Right cardiac atrium (tissue), 5 donors: ENCODE measurements at regions not wholly inside any gene's neighbourhood (a gene's known extent, or its start where the extent isn't known, plus 50 kb on each side); places are given as distances from the start of the nearest gene placed in this dataset.
"Not testable (repeated sequence)": the region's sequence is repeated elsewhere in the genome, so short reads cannot be mapped to it uniquely, and the experiment has no call there.

Experiments used
- ATAC-seq, 2 donors: fragments of 200-7000 bp; cut with Tn5 transposase; one replicate each; pipeline versions ENCODE4 v1.8.0 to v1.9.1; 2020; ENCODE audit warnings: moderate library complexity in 2 of 2, mild to moderate bottlenecking in 1 of 2
- DNase-seq, 3 donors: peaks; one replicate each; pipeline ENCODE4 v3.0.0-alpha.2; 2020
- H3K27ac ChIP-seq: one replicate; pipeline ENCODE4 v1.5.1; 2013; ENCODE audit warnings: mild to moderate bottlenecking, low read length, control low read depth, moderate library complexity
- H3K27me3 ChIP-seq: one replicate; pipeline ENCODE4 v1.6.1; 2013; ENCODE audit not compliant: control insufficient read depth, insufficient read depth
- H3K4me1 ChIP-seq: one replicate; pipeline ENCODE4 v1.6.1; 2013; ENCODE audit warnings: low read length; ENCODE audit not compliant: control insufficient read depth, insufficient read depth
- H3K4me3 ChIP-seq: one replicate; pipeline ENCODE4 v1.5.1; 2013; ENCODE audit warnings: low read length, control low read depth
- H3K9me3 ChIP-seq: one replicate; pipeline ENCODE4 v1.6.1; 2013; ENCODE audit warnings: low read length; ENCODE audit not compliant: control insufficient read depth
- WGBS: extraction: QIAGEN DNeasy Blood & Tissue Kit; methylation state at CpG from one replicate; pipeline ENCODE4 v1.1.7; 2013; 5-methylcytosine and 5-hydroxymethylcytosine counted together
- intact Hi-C, 4 donors: fragments of 100-400 bp; cut with DNase I; formaldehyde crosslinking; loops; one replicate each; pipeline versions ENCODE4 v1.11.0 to v1.14.0; 2022 to 2023
- donor health status: healthy with polysubstance abuse.
- donor health status: DM: no; HTN: yes; CAD: no.
- donor health status: DM: no; HTN: no; CAD: no.
- donor health status: DM: no; HTN: yes; CAD: no; lungs with severe emphysema.
- donor health status: DM: yes; HTN: yes; CAD: no.

DNA sequence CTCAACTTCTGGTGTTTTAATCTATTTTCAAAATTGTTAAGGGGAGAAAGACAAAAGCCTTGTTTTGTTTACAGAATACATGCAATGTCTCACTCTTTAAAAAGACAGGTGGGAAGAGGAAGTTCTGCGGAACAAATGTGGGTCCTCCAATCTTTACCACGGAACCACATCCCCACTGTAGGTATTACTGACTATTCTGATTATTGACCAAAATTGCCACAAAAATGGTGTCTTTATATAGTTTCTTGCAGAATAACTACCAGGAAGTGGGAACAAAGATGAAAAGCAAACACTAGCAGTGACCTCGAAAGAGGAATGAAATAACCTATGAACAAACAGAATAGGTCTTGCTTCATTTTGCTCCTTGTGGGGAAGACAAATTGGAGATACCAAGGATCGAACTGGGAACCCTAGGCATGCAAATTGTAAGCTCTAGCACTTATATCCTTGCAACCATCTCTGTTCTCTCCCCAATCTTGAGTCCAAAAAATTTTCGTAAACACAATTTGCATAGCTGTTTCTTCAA lies 106.7 kb downstream of the GPX5 start:
- Histone ChIP-seq H3K27ac (no peak overlapping the region), H3K4me3 (no peak overlapping the region), H3K4me1 (no peaks in the 10 kb centered on the region), H3K9me3 (no peaks in the 10 kb centered on the region), H3K27me3 (peaks cover 3% of the 10 kb centered on the region)
- WGBS: 85% methylated on average over 5 of the region's 5 CpGs
- ATAC-seq: no peak
- no peak for DNase-seq
- intact Hi-C loops: no loop called here

DNA sequence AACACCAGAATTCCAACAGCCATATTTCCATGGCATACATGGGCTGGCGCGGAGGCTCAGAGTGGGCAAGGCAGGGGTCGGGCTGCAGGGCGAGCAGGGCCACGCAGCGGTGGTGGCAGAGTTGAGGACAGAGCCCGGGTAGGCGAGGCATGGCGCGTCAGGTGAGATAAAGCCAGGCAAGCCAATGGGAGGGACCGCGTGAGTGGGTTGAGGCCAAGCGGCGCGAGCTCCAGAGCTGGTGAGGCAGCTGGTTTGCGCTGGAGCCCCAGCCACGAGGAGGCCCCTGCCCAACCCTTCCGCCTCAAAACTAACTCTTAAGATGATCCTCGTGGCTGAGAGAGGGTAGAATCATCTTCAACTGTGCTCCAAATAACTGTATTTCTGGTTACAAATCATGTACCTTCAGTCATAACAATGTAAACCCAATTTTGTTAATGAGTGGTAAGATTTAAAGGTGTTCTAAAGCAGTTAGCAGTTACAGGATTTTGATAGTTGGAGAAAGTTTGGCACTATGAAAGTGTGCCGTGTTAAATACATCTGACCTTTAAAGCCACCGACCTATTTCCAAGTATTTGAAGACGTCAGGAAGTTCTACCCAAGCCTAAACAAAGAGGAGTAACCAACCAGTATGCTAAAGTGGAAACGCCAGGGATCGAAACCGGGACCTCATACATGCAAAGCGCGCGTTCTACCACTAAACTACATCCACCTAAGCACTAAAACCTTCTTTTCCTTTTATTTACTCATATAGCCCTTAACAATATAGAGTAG lies 107.9 kb downstream of the GPX5 start:
- intact Hi-C loops: no loop called here
- Histone ChIP-seq H3K27me3 (peaks cover 3% of the 10 kb centered on the region), H3K27ac (no peak overlapping the region), H3K9me3 (no peaks in the 10 kb centered on the region), H3K4me3 (no peak overlapping the region), H3K4me1 (no peaks in the 10 kb centered on the region)
- ATAC-seq: no peak
- 62% methylated on average over 28 of the region's 28 CpGs for WGBS
- DNase-seq: no peak

DNA sequence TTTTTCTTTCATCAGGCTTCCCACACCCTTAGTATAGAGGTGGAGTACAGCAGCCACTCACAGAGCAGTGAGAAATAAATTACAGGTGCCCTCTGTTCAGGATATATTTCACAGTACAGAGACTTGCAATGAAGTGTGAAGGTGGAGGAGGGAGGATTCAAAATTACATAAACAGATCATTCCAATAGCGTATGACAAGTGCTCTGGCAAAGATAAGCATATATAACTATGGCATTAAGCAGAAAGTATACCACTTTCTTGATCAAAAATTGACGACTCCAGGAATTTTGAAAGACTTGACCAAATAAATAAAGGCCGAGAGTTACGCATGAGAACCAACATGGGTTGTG lies 108.7 kb downstream of the GPX5 start:
- peak overlapping the region; percentile 55 for H3K4me3 ChIP-seq
- peaks cover 3% of the 10 kb centered on the region for H3K27me3 ChIP-seq
- intact Hi-C loops: no loop called here
- ATAC-seq (no peak), DNase-seq (no peak)
- WGBS: 11% methylated on average over 4 of the region's 4 CpGs
- H3K9me3 ChIP-seq: no peaks in the 10 kb centered on the region
- H3K27ac ChIP-seq: no peak overlapping the region
- no peaks in the 10 kb centered on the region for H3K4me1 ChIP-seq

DNA sequence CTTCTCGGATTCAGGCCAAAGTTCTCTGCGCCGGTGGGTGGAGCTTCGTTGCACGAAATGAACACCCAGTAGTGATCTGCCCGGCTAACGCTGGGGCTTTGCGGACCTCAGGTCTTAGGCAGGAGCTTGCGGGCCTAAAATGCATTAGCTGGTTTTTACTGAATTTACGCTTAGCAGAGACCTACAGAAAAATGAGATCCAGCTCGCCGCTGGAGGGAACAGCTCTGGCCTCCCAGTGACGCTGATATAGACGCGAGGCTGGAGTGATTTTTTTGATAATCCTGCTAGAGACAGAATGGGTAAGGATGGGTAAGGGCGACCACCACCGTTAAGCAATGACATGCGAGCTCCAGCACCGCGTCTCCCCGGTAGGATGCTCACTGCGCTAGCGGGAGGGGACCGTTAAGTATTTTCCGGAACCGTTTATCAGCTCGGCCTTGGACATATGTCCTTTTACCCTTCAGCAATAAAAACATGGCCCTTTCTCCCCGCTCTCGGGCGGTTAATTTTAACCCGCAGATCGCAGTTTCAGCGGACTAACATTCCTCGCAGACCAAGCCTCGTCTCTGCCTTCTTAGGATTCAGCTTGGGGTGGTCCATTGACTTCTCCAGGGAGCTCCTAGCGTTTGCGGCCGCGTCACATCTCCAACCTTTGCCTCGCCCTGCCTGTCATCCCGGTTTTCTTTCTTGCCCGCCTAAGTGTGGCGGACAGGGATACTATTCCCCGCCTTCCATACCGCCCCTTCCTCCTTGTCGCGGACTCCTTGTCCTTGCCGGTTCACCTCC lies 109.3 kb downstream of the GPX5 start:
- H3K27me3 ChIP-seq: peaks cover 3% of the 10 kb centered on the region
- H3K27ac ChIP-seq: no peak overlapping the region
- no peaks in the 10 kb centered on the region for H3K4me1 ChIP-seq
- WGBS: 1% methylated on average over 48 of the region's 48 CpGs
- intact Hi-C loops: no loop called here
- DNase-seq (peak; percentile 44 to 64 (median 59)), ATAC-seq (peak; percentile 48 to 96)
- no peaks in the 10 kb centered on the region for H3K9me3 ChIP-seq
- peak overlapping the region; percentile 55 for H3K4me3 ChIP-seq

DNA sequence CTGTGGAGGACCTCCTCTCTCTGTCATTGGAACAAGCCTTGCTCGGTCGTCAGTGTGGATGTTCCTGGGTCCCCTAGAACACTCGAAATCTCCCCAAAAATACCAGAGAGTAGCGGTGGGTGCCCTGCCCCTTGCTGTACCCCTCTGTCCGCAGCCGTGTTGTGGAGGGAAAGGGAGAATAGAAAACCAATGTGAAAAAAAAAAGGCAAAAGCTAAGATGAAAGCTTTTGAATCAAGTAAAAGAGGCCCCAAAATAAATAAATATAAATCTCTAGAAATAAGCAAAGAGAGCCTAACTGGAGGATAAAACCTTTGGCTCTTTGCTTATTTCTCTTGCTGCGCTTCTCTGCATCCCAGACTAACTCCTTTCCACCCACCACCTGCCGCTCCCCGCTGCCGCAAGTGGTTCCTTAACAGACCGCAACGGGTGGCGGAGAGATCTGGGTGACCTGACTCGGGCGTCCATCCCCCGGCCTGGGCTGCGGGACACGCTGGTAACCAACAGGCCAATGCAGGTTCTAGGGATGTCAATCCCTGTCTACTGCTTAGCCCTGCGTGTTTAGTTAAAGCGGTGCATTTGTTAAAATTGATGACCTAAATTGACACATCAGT lies 110.0 kb downstream of the GPX5 start:
- H3K4me1 ChIP-seq: no peaks in the 10 kb centered on the region
- ATAC-seq (peak in 1 of 2 donors; percentile 36), DNase-seq (no peak)
- H3K9me3 ChIP-seq: no peaks in the 10 kb centered on the region
- intact Hi-C loops: no loop called here
- WGBS: 5% methylated on average over 20 of the region's 20 CpGs
- peak overlapping the region; percentile 55 for H3K4me3 ChIP-seq
- H3K27ac ChIP-seq: no peak overlapping the region
- no peaks in the 10 kb centered on the region for H3K27me3 ChIP-seq

DNA sequence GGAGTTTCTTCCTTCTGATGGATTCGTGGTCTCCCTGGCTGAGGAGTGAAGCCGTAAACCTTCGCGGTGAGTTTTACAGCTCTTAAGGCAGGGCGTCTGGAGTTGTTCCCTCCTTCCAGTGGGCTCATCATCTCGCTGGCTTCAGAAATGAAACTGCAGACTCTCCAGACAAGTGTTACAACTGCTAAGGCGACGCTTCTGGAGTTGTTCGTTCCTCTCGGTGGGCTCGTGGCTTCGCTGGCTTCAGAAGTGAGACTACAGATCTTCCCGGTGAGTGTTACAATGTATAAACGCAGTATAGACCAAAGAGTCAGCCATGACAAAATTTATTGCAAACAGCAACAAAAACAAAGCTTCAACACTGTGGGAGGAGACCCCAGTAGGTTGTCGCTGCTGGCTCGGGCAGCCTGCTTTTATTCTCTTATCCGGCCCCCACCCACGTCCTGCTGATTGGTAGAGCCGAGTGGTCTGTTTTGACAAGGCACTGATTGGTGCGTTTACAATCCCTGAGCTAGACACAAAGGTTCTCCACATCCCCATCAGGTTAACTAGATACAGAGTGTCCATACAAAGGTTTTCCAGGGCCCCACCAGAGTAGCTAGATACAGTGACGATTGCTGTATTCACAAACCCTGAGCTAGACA lies 113.2 kb downstream of the GPX5 start:
- Histone ChIP-seq H3K4me3 (no peak overlapping the region), H3K27me3 (no peaks in the 10 kb centered on the region), H3K27ac (no peak overlapping the region), H3K4me1 (no peaks in the 10 kb centered on the region), H3K9me3 (no peaks in the 10 kb centered on the region)
- 88% methylated on average over 21 of the region's 21 CpGs for WGBS
- ATAC-seq (no peak), DNase-seq (no peak)
- intact Hi-C loops: no loop called here

DNA sequence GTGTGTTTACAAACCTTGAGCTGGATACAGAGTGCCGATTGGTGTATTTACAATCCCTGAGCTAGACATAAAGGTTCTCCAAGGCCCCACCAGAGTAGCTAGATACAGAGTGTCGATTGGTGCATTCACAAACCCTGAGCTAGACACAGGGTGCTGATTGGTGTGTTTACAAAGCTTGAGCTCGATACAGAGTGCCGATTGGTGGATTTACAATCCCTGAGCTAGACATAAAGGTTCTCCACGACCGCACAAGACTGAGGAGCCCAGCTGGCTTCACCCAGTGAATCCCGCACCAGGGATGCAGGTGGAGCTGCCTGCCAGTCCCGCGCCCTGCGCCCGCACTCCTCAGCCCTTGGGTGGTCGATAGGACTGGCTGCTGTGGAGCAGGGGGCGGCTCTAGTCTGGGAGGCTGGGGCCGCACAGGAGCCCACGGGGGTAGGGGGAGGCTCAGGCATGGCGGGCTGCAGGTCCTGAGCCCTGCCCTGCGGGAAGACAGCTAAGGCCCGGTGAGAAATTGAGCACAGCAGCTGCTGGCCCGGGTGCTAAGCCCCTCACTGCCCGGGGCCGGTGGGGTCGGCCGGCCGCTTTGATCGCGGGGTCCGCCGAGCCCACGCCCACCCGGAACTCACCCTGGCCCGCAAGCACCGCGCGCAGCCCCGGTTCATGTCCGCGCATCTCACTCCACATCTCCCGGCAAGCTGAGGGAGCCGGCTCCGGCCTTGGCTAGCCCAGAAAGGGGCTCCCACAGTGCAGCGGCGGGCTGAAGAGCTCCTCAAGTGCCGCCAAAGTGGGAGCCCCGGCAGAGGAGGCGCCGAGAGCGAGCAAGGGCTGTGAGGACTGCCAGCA lies 114.0 kb downstream of the GPX5 start:
- intact Hi-C loops, DNase-seq, H3K27ac ChIP-seq, H3K4me3 ChIP-seq, H3K27me3 ChIP-seq, ATAC-seq, H3K4me1 ChIP-seq, H3K9me3 ChIP-seq: not testable (repeated sequence)
- WGBS: 95% methylated on average over 47 of the region's 47 CpGs

DNA sequence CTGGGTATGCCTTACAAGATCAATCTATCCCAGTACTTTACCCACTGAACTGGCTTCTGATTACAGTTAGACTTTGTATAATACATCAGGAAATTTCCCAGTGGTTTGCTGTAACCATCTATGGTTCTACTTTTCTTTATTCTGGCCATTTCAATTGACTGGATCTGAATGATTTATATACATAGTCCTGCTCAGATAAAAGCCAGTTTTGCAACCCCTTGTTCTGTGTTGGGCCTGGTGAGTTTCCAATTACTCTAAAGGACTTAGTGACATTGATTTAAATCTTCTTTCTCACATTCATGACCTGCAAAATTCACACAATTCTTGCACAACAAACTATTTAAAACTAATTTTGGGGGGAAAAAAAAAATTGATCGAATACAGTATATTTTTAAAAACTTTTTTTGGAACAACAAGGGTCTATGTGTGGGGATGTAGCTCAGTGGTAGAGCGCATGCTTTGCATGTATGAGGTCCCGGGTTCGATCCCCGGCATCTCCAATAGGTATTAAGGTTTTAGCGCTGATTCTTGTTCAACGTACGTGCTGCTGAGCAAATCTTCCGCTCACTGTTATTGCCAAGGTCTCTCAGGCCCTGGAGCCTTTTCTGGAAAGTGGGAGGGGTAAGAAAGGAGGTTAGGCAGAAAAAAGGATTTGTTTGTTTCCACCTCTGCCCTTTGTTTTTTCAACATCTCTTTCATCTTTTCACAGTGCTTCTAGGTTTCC lies 117.5 kb downstream of the GPX5 start:
- intact Hi-C loops: no loop called here
- no peaks in the 10 kb centered on the region for H3K9me3 ChIP-seq
- no peak overlapping the region for H3K4me3 ChIP-seq
- H3K27me3 ChIP-seq: no peaks in the 10 kb centered on the region
- no peak overlapping the region for H3K27ac ChIP-seq
- peak in 1 of 3 donors; percentile 12 for DNase-seq
- WGBS: 16% methylated on average over 9 of the region's 9 CpGs
- no peak for ATAC-seq
- H3K4me1 ChIP-seq: no peaks in the 10 kb centered on the region

DNA sequence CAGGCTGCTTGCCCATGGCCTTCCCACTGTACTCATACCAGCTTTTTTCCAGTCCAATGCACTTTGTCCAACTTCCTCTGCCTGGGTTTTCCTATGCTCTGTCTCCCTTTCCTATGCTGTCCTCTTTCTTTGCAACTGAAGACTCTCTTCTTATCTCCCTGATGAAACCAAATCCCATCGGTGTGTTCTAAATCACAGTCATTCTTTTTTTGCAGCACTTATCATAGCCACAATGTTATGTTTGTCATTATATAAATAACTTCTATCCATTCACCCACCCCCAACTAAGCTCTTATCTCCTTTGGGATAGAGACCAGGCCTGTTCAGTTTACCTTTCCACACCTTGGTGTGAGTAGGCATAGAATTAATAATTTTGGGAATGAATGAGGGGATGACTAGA lies 121.0 kb downstream of the GPX5 start:
- Histone ChIP-seq H3K27me3 (no peaks in the 10 kb centered on the region), H3K4me1 (no peaks in the 10 kb centered on the region), H3K9me3 (no peaks in the 10 kb centered on the region), H3K27ac (no peak overlapping the region), H3K4me3 (no peak overlapping the region)
- intact Hi-C loops: no loop called here
- WGBS: 23% methylated on average over 1 of the region's 1 CpG
- ATAC-seq (no peak), DNase-seq (no peak)
